Astrocyte of the cerebellum (primary cell): ENCODE measurements at regions not wholly inside any gene's neighbourhood (a gene's known extent, or its start where the extent isn't known, plus 50 kb on each side); places are given as distances from the start of the nearest gene placed in this dataset.

Source experiments
- DNase-seq: peaks from one replicate; pipeline ENCODE4 v3.0.0-alpha.2; 2011; ENCODE audit warnings: low read depth
- H3K4me3 ChIP-seq: 2 replicates; pipeline ENCODE4 v1.5.1; 2011; ENCODE audit warnings: mild to moderate bottlenecking, low read depth, low read length, moderate library complexity
- in situ Hi-C: cut with HindIII; loops from 2 replicates; pipeline ENCODE4 v1.10.0; 2017; ENCODE audit warnings: low sequenced_read_pairs
- TF ChIP-seq, protein P1 (sequence below): IDR thresholded peaks from 2 replicates; pipeline ENCODE4 v1.5.1; 2012; ENCODE audit warnings: low read length, low read depth, moderate library complexity, mild to moderate bottlenecking; ENCODE audit errors: missing control alignments

- TF ChIP-seq, protein P1, sequence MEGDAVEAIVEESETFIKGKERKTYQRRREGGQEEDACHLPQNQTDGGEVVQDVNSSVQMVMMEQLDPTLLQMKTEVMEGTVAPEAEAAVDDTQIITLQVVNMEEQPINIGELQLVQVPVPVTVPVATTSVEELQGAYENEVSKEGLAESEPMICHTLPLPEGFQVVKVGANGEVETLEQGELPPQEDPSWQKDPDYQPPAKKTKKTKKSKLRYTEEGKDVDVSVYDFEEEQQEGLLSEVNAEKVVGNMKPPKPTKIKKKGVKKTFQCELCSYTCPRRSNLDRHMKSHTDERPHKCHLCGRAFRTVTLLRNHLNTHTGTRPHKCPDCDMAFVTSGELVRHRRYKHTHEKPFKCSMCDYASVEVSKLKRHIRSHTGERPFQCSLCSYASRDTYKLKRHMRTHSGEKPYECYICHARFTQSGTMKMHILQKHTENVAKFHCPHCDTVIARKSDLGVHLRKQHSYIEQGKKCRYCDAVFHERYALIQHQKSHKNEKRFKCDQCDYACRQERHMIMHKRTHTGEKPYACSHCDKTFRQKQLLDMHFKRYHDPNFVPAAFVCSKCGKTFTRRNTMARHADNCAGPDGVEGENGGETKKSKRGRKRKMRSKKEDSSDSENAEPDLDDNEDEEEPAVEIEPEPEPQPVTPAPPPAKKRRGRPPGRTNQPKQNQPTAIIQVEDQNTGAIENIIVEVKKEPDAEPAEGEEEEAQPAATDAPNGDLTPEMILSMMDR = no peak
- H3K4me3 ChIP-seq = no peak overlapping the region
- in situ Hi-C loops = no loop called here
- DNase-seq = no peak
These were observed 764.5 kb downstream of the TUSC7 start for GRCh38 chr3:117473981-117474538.

DNA sequence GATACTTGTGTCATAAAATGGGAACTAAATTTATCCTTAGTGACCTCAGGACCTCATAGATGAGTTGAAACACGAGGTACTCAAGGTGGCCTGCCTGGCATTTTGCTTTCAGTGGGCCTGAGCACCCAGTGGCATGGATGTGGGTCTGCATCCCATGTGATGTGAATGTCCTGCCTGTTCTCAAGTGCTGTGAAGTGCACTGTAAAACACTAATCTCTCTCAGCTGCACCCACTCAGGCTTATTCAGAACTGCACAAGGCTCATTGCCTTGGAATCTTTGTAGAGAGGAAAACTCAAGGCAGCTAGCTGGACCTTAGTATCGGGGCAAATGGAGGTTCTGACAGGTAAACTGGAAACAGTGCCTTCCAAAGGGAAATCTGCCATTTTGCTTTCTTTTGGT, 767.0 kb downstream of the TUSC7 start:
- H3K4me3 ChIP-seq = no peak overlapping the region
- in situ Hi-C loops = no loop called here
- TF ChIP-seq, protein P1 = no peak
- no peak for DNase-seq

DNA sequence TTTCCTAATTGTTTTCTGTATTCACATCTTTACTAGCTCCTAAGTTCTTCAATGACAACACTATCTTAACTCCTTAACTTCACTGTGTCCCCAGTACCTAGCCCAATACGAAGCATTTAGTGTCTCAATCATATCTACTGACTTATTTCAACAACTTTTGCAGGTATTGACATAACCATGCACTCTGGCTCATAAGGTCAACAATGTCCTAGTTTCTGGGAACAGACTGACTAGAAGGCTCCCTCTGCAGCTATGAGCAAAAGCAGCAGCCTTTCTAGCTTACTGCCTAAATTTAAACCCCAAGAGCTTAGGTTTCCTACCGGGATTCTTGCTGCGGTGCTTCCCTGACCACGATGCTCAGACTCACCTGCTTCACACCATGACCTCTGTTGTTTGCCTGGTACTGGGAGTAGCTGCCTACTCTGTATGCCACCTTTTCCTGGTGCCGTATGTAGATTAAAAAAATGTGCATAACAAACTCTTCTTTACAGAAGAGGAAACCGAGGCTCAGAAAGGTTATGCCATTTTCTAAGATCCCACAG, 767.7 kb downstream of the TUSC7 start:
- TF ChIP-seq, protein P1 = no peak
- in situ Hi-C loops = no loop called here
- no peak overlapping the region for H3K4me3 ChIP-seq

GRCh38 chr3:117479095-117479494, 769.5 kb downstream of the TUSC7 start:
- in situ Hi-C loops = no loop called here

More for the DNA sequence above, 767.7 kb downstream of the TUSC7 start:
- no peak for DNase-seq

GRCh38 chr3:117480525-117480924, 770.9 kb downstream of the TUSC7 start:
- in situ Hi-C loops = no loop called here
- no peak for DNase-seq
- no peak overlapping the region for H3K4me3 ChIP-seq
- TF ChIP-seq, protein P1 = no peak

More at GRCh38 chr3:117479095-117479494, 769.5 kb downstream of the TUSC7 start:
- TF ChIP-seq, protein P1 = no peak
- no peak overlapping the region for H3K4me3 ChIP-seq
- DNase-seq = no peak

DNA sequence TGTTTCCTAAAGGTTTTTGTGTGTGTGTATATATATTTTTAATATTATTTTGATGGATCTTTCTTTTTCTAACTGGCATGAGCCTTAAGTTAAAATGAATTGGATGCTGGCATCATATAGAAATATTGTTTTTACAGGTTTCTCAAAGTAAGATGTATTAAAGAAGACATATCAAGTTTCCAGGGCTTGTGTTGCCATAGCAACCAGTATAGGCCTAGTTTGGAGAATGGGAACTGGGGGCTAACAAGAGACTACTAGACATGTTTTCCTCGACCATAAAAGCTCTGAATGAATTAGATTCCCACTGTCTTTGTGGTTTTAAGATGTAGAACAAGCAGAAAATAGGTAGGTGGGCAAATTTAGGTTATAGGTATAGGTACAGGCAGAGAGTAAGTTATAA, 771.4 kb downstream of the TUSC7 start:
- in situ Hi-C loops = no loop called here
- TF ChIP-seq, protein P1 = no peak
- no peak for DNase-seq
- no peak overlapping the region for H3K4me3 ChIP-seq
